ENCODE measurements at regions not wholly inside any gene's neighbourhood (a gene's known extent, or its start where the extent isn't known, plus 50 kb on each side); places are given as distances from the start of the nearest gene placed in this dataset.
"Not testable (repeated sequence)": the region's sequence is repeated elsewhere in the genome, so short reads cannot be mapped to it uniquely, and the experiment has no call there.

GRCh38 chr11:71664941-71665340, 82.3 kb upstream of the KRTAP5-11 start:
- TF ChIP-seq POLR2A, POLR2AphosphoS5, SPI1 (IDR thresholded peaks at IDR 0.05; ENCODE audit: low read depth, low read length): not testable (repeated sequence)
